Keratinocyte (primary cell): ENCODE measurements at regions not wholly inside any gene's neighbourhood (a gene's known extent, or its start where the extent isn't known, plus 50 kb on each side); places are given as distances from the start of the nearest gene placed in this dataset.

Source experiments
- DNase-seq: peaks from one replicate; pipeline ENCODE4 v3.0.0-alpha.2; 2011; ENCODE audit warnings: low read depth, missing footprints, low spot score
- FAIRE-seq: peaks from 2 replicates; lab custom pipeline; 2011; peaks lifted over from hg19 to GRCh38; lab: Jason Lieb, UNC
- H2AFZ ChIP-seq: 2 replicates; pipeline ENCODE4 v1.6.0; 2012; ENCODE audit warnings: low read length, control low read depth, inconsistent platforms; ENCODE audit not compliant: control insufficient read depth
- H3K27ac ChIP-seq: 2 replicates; pipeline ENCODE4 v1.5.1; 2011; ENCODE audit warnings: low read length; ENCODE audit not compliant: control insufficient read depth, insufficient read depth
- H3K27me3 ChIP-seq: 3 replicates; pipeline ENCODE4 v1.6.0; 2011; ENCODE audit warnings: low read length; ENCODE audit not compliant: control insufficient read depth, insufficient read depth; ENCODE audit errors: extremely low read depth
- H3K36me3 ChIP-seq, 2 experiments: 2 replicates in 1 of 2; 3 replicates in 1 of 2; pipeline ENCODE4 v1.5.1; 2011; ENCODE audit warnings: low read length in 2 of 2, mild to moderate bottlenecking in 1 of 2; ENCODE audit not compliant: control insufficient read depth in 2 of 2, insufficient read depth in 2 of 2; ENCODE audit errors: extremely low read depth in 1 of 2
- H3K4me1 ChIP-seq: 3 replicates; pipeline ENCODE4 v1.5.1; 2011; ENCODE audit warnings: low read length; ENCODE audit not compliant: control insufficient read depth, insufficient read depth; ENCODE audit errors: extremely low read depth
- H3K4me2 ChIP-seq: 3 replicates; pipeline ENCODE4 v1.6.0; 2011; ENCODE audit warnings: low read depth, low read length; ENCODE audit not compliant: control insufficient read depth, insufficient read depth; ENCODE audit errors: extremely low read depth
- H3K4me3 ChIP-seq, 3 experiments: fragments of 200-600 bp in 1 of 3; sonication (generic) in 1 of 3; 2 replicates in 2 of 3; 3 replicates in 1 of 3; pipeline ENCODE4 v1.5.1; 2011 to 2016; ENCODE audit warnings: low read length in 3 of 3, mild to moderate bottlenecking in 3 of 3, control low read depth in 2 of 3, inconsistent platforms in 1 of 3, low read depth in 1 of 3, mixed read lengths in 1 of 3, mixed run types in 1 of 3, moderate library complexity in 1 of 3; ENCODE audit not compliant: control insufficient read depth in 2 of 3, insufficient read depth in 2 of 3; ENCODE audit errors: extremely low read depth in 1 of 3
- H3K79me2 ChIP-seq: 2 replicates; pipeline ENCODE4 v1.6.0; 2012; ENCODE audit warnings: low read length; ENCODE audit not compliant: control insufficient read depth, insufficient read depth
- H3K9ac ChIP-seq: 3 replicates; pipeline ENCODE4 v1.6.0; 2011; ENCODE audit warnings: low read length; ENCODE audit not compliant: control insufficient read depth, insufficient read depth; ENCODE audit errors: extremely low read depth
- H3K9me1 ChIP-seq: 3 replicates; pipeline ENCODE4 v1.6.0; 2011; ENCODE audit warnings: low read length; ENCODE audit not compliant: control insufficient read depth, insufficient read depth; ENCODE audit errors: extremely low read depth
- H3K9me3 ChIP-seq: 2 replicates; pipeline ENCODE4 v1.5.1; 2012; ENCODE audit warnings: low read depth, low read length; ENCODE audit not compliant: control insufficient read depth
- H4K20me1 ChIP-seq: 3 replicates; pipeline ENCODE4 v1.6.0; 2011; ENCODE audit warnings: low read length; ENCODE audit not compliant: control insufficient read depth, insufficient read depth; ENCODE audit errors: extremely low read depth
- EZH2 ChIP-seq: IDR thresholded peaks from one replicate; pipeline ENCODE4 v1.6.1; 2012; ENCODE audit warnings: inconsistent platforms, mild to moderate bottlenecking, low read length, moderate library complexity
- dilution Hi-C: fragments of 300-500 bp; cut with MboI; formaldehyde crosslinking; loops from one replicate; pipeline ENCODE4 v1.7.0; 2020; ENCODE audit warnings: low sequenced_read_pairs; ENCODE audit not compliant: extremely low pct_ligation_motif_present
- TF ChIP-seq, protein P1 (sequence below), 3 experiments: IDR thresholded peaks in 1 of 3; conservative IDR thresholded peaks in 1 of 3; optimal IDR thresholded peaks in 1 of 3; 2 replicates in 2 of 3; 3 replicates in 1 of 3; pipeline versions ENCODE3 to v1.5.1; 2011; ENCODE audit warnings: low read length in 3 of 3, mild to moderate bottlenecking in 3 of 3, moderate library complexity in 2 of 3, control low read depth in 1 of 3, inconsistent platforms in 1 of 3; ENCODE audit not compliant: insufficient read depth in 2 of 3; ENCODE audit errors: extremely low read depth in 1 of 3

- H3K9ac ChIP-seq: no peak overlapping the region
- no peak for DNase-seq
- dilution Hi-C loops: no loop called here
- H2AFZ ChIP-seq: no peak overlapping the region
- H3K36me3 ChIP-seq: no peaks in the 10 kb centered on the region
- no peak for FAIRE-seq
- H3K9me1 ChIP-seq: no peaks in the 10 kb centered on the region
- no peaks in the 10 kb centered on the region for H3K79me2 ChIP-seq
- H3K4me1 ChIP-seq: no peaks in the 10 kb centered on the region
- H3K4me2 ChIP-seq: no peak overlapping the region
- H3K27ac ChIP-seq: no peak overlapping the region
- no peak overlapping the region for H3K4me3 ChIP-seq
- H4K20me1 ChIP-seq: no peaks in the 10 kb centered on the region
- no peaks in the 10 kb centered on the region for H3K9me3 ChIP-seq
- TF ChIP-seq, protein P1, sequence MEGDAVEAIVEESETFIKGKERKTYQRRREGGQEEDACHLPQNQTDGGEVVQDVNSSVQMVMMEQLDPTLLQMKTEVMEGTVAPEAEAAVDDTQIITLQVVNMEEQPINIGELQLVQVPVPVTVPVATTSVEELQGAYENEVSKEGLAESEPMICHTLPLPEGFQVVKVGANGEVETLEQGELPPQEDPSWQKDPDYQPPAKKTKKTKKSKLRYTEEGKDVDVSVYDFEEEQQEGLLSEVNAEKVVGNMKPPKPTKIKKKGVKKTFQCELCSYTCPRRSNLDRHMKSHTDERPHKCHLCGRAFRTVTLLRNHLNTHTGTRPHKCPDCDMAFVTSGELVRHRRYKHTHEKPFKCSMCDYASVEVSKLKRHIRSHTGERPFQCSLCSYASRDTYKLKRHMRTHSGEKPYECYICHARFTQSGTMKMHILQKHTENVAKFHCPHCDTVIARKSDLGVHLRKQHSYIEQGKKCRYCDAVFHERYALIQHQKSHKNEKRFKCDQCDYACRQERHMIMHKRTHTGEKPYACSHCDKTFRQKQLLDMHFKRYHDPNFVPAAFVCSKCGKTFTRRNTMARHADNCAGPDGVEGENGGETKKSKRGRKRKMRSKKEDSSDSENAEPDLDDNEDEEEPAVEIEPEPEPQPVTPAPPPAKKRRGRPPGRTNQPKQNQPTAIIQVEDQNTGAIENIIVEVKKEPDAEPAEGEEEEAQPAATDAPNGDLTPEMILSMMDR (optimal IDR thresholded peaks at IDR 0.05 in 1 of 3, IDR thresholded peaks at IDR 0.05 in 1 of 3, conservative IDR thresholded peaks at IDR 0.05 in 1 of 3; ENCODE audit: extremely low read depth in 1 of 3, insufficient read depth in 2 of 3, low read length in 3 of 3): no peak
- no peaks in the 10 kb centered on the region for H3K27me3 ChIP-seq
These were observed 248.8 kb downstream of the TTLL2 start for GRCh38 chr6:167573461-167574215.

DNA sequence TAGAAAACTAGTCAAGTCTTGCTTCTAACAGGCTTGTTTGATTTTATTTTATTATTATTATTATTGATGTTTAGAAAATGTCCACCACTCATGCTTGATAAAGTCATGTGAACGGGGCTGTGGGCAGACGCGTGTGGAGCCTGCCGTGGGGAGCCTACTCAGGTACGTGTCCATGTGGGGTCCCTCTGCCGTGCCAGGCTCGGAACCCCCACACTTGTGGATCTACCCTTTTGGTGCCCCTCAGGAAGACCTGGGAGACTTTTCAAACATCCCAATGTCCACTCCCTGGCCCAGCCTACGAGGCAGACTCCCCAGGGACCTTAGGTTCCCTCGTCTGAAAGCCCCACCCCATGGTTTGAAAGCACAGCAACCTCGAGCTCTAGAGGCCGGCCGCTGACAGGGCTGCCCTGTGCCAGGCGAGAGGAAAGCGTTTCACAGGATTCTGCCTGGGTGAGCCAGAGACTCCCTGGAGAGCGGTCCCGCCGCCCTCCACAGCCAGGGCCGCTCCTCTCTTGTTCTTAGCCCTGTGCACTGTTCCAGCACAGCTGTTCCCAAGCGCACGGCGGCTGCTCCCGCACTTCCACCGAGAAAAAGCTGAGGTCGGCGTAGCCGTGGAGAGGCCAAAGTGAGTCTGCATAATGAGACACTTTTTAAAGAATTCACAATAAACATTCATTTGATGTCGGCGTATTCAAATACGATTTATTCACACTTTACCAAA is 249.7 kb downstream of the TTLL2 start:
- TF ChIP-seq, protein P1 (optimal IDR thresholded peaks at IDR 0.05 in 1 of 3, IDR thresholded peaks at IDR 0.05 in 1 of 3, conservative IDR thresholded peaks at IDR 0.05 in 1 of 3; ENCODE audit: extremely low read depth in 1 of 3, insufficient read depth in 2 of 3, low read length in 3 of 3): no peak
- no peak for TF ChIP-seq EZH2
- FAIRE-seq (no peak), DNase-seq (no peak)
- dilution Hi-C loops: no loop called here
- Histone ChIP-seq H3K79me2 (no peaks in the 10 kb centered on the region), H3K4me1 (no peaks in the 10 kb centered on the region), H3K4me3 (no peak overlapping the region), H3K9ac (no peak overlapping the region), H3K27me3 (no peaks in the 10 kb centered on the region), H3K9me3 (no peaks in the 10 kb centered on the region), H3K4me2 (no peak overlapping the region), H4K20me1 (no peaks in the 10 kb centered on the region), H2AFZ (no peak overlapping the region), H3K27ac (no peak overlapping the region), H3K36me3 (no peaks in the 10 kb centered on the region), H3K9me1 (no peaks in the 10 kb centered on the region)
